HEK293 (cell line): ENCODE measurements at regions not wholly inside any gene's neighbourhood (a gene's known extent, or its start where the extent isn't known, plus 50 kb on each side); places are given as distances from the start of the nearest gene placed in this dataset.

Experiments
- CTCF ChIP-seq: fragments of 450-650 bp; formaldehyde crosslinking; IDR thresholded peaks from 2 replicates; pipeline ENCODE4 v1.5.1; 2016; ENCODE audit warnings: missing biosample characterization, missing genetic modification characterization
- PRDM1 ChIP-seq: fragments of 450-650 bp; formaldehyde crosslinking; IDR thresholded peaks from 2 replicates; pipeline ENCODE4; 2016; ENCODE audit warnings: missing biosample characterization, missing genetic modification characterization
- PRDM4 ChIP-seq: fragments of 450-650 bp; formaldehyde crosslinking; IDR thresholded peaks from 2 replicates; pipeline ENCODE4 v1.5.1; 2017; ENCODE audit warnings: missing biosample characterization, missing genetic modification characterization
- YY1 ChIP-seq: fragments of 450-650 bp; formaldehyde crosslinking; IDR thresholded peaks from 2 replicates; pipeline ENCODE4 v1.5.1; 2018; ENCODE audit warnings: missing biosample characterization, missing genetic modification characterization
- ZNF121 ChIP-seq: fragments of 450-650 bp; formaldehyde crosslinking; IDR thresholded peaks from 2 replicates; pipeline ENCODE4 v1.5.1; 2016; ENCODE audit warnings: missing biosample characterization, missing genetic modification characterization
- ZNF138 ChIP-seq: fragments of 450-650 bp; formaldehyde crosslinking; IDR thresholded peaks from 2 replicates; pipeline ENCODE4 v1.5.1; 2016; ENCODE audit warnings: missing biosample characterization, missing genetic modification characterization, borderline replicate concordance
- ZNF561 ChIP-seq: fragments of 450-650 bp; IDR thresholded peaks from 2 replicates; pipeline ENCODE4 v1.5.1; 2018; ENCODE audit warnings: missing biosample characterization, missing genetic modification characterization, borderline replicate concordance

GRCh38 chr16:64730261-64730660 lies 391.6 kb downstream of the CDH11 start:
- no peak for TF ChIP-seq CTCF (tag by site-specific recombination)
- TF ChIP-seq PRDM1 (tag by site-specific recombination): no peak
- TF ChIP-seq ZNF561: no peak
- TF ChIP-seq ZNF121 (tag by site-specific recombination): no peak
- no peak for TF ChIP-seq YY1
- no peak for TF ChIP-seq PRDM4 (tag by site-specific recombination)
- no peak for TF ChIP-seq ZNF138 (tag by site-specific recombination)
